Inferior parietal cortex (tissue), 1 donor: ENCODE measurements at regions not wholly inside any gene's neighbourhood (a gene's known extent, or its start where the extent isn't known, plus 50 kb on each side); places are given as distances from the start of the nearest gene placed in this dataset.
"Not testable (repeated sequence)": the region's sequence is repeated elsewhere in the genome, so short reads cannot be mapped to it uniquely, and the experiment has no call there.

ENCODE experiments used
- DNase-seq: peaks from one replicate; pipeline ENCODE4 v3.0.0-alpha.2; 2016; ENCODE audit errors: extremely low spot score

DNA sequence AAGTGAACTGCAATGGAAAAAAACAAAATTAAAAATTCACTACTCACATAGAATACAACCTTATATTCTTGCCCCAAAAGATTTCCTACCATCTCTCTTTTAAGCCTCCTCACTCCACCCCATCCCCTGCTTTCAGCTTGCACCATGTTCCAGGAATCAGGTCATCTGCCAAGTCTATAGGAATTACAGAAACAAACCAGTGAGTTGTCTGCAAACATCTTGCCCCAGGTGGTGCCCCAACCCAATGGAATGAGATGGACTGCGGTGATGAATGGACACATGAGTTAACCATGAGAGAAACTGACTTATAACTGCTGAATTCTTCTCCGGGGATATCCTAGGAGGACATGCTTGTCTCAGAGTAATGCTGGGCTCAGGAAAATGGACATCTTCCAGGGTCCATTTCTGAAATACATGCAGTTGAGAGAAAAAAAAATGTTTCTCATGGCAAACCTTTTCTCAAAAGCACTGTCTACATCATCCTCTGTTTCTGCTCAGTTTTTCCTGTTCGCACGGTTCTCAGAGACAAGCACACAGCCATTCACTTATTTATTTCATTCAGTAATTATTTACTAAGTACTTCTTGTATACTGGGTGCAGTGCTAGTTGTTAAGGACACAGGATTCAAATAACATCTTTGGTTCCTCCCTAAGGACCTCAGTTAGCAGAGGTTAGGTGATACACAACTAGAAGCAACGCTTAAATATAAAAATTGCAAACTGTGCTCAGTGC is 350.0 kb downstream of the RND3 start:
- DNase-seq = no peak

DNA sequence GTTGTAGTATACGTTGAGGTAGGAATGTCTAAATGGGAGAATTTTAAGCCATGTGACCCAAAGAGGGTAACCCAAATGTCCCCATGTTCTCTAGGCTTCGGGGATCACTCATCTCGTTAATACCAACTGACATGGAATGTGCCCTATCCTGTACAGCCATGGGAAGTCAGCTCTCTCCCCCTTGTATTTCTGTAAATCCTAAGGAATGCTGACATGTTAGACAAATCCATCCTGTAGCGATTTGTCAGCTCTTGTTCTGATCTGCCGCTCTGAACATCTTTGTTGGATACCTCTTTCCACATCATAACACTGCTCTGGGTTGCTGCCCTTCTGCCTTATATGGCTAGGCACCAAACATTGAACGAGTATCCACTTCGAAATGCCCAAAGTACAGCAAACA is 350.6 kb downstream of the RND3 start:
- DNase-seq = no peak

- no peak for DNase-seq
Measured at GRCh38 chr2:150136401-150136800, 351.1 kb downstream of the RND3 start.

DNA sequence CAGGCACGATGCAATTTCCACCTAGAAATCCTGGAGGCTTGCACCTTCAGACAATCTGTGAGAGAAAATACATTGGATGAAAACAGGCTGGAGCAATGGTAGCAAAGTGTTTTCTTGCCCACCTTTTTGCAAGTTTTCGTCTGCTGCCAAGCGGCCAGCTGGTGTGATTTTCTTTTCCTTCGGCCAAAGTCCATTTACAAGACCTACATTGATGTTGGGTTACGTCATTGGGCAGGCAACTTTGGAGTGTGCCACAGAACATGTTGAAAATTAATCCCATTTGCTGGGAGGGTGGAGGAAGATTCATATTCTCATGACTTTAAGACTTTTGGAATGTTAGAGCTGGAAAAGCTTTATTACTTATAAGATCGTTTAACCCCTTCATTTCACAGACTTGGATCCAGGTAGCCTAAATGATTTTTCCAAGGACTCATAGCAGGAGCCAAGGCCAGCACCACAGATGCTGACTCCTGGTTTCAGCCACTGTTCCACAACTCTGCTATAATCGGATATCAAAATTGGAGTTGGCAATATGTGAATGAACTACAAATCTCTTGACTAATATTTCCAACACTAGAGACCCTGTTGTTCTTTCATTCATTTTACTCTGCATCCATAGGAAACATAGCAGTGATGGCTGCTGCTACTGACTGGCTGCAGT is 352.1 kb downstream of the RND3 start:
- no peak for DNase-seq

DNA sequence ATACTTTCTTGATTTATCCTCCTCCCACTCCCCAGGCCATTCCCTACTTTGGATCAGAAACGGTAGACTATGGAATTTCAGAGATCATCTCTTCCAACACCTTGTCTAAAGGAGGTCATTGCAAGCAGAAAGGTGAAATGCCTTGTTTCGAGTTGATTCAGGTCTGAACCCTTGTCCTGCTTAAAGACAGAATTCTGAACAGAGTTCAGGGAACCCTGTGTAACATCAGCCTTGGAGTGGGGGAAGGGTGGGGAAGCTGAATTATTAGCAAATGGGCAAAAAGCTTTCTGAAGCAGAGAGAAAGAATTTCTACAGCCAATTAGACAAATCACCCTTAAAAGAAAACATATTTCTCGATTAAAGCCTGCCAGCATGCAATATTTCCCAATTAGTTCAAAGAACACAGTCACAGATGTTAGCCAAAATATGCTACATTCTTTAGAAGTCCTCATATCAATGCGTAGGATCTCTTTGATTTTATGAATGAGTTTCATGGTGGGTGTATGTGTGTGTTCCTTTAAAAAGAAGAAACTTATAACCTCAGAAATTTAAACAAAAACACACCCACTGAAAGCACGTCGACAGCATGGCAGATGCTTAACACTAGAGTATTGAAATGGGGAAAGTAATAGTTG is 353.1 kb downstream of the RND3 start:
- no peak for DNase-seq

DNA sequence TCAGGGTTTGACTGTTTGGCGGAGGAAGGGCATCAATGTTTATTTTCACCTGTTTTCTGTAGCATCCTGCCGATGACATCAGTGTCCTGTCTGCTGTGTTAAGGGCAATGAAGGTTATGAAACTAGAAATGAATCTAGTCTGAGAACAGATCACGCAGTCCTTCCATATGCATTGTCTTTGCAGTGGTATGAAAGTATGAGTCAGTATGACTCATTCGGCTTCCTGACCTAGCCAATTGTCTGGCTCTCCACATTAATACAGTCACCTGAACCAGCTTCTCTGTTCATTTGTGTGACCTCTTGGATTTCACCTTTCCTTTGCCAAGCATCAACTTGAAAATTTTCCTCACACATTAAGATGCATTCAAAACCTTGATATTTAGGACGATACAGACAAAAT is 353.8 kb downstream of the RND3 start:
- DNase-seq = no peak

GRCh38 chr2:150129921-150130575 is 357.4 kb downstream of the RND3 start:
- DNase-seq = no peak

- DNase-seq = no peak
Measured at GRCh38 chr2:150127995-150128394, 359.5 kb downstream of the RND3 start.

DNA sequence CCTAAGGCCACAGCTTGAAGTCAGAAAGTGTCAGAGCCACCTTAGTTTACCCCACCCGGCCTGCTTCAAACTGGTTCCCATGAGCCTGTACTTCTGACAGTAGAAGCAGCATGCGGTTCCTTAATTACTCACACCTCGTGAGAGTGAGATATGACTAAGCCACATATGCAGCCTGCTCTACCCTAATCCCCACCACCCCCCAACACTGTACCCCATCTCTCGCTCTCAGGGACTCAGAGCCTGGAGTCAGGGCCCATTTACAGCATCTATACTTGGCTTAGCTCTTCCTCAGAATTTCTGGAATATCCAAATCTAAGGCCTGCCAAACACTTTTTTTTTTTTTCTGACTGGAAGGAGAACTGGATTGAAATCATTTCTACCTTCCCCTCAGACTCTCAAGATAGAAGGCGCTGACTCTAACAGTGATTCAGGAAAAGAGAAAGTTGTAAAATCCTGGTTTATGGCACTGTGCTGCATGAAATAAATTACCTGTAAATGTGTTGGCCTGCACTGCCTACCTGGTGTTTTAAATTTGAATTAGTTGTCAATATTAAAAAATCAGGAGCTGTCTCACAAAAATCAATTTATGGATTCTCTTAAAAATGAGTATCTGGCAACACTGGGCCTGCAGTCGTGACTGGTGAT is 360.0 kb downstream of the RND3 start:
- no peak for DNase-seq

DNA sequence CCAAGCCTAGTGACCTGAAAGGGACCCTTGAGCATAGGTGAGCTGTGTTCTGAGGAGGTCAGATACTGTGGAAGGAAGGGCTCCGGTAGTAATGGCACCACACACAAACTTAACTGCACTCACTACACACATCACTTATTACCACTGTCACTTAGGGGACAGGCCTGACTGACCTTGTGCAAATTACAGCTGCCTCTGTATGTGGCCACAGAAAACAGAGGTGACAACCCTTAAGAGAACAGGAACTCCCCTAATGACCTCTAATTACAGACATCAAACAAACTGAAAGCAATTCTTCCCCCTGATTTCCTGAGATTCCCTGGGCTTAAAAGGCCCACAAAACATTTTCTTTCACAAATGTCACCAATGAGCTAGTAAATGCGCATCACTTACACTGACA is 360.6 kb downstream of the RND3 start:
- no peak for DNase-seq

DNA sequence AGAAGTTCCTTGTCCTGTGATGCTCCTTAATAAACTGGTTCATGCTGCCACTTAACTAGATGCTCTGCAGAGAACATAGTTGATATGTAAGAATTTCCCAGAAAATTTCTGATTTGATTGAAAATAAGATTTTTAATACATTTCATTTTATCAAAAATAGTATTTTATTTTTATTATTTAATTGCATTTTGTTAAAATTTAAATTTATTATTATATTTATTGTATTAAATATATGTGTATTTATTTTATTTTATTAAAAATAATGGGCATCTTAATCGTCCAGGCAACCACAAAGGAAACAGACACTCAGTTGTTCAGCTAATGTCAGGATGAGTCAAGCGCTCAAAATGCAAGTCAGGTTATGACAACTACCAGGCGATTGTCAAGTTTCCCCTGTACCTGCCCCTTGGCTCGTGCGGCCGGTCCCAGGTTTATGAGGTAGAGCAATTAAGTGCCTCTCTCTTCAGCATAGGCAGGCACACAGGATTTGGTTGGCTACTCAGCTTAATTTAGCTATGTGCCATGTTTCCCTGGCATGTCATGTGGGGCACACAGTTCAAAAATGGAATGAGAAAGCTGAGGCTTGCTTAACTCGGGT is 361.2 kb downstream of the RND3 start:
- no peak for DNase-seq

- DNase-seq = no peak
Measured at GRCh38 chr2:150125708-150126107, 361.8 kb downstream of the RND3 start.

DNA sequence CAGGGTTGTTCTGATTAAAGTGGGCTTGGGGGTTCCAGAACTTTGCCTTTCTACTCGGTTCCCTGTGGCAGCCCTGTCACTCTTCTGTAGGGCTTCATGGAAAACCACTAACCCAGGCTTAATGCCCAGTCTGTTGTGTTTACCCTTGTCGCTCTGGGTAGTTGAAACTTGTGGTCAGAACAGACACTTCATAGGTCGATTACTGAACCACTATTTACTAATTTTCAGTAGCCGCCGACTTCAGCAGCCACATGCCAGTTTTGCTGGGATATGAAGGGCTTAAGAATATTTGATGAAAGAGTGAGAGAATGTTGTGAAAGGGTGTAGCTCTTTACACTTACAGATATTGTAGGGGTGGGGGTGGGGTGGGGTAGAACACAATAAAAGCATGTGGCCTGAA is 362.3 kb downstream of the RND3 start:
- no peak for DNase-seq

DNA sequence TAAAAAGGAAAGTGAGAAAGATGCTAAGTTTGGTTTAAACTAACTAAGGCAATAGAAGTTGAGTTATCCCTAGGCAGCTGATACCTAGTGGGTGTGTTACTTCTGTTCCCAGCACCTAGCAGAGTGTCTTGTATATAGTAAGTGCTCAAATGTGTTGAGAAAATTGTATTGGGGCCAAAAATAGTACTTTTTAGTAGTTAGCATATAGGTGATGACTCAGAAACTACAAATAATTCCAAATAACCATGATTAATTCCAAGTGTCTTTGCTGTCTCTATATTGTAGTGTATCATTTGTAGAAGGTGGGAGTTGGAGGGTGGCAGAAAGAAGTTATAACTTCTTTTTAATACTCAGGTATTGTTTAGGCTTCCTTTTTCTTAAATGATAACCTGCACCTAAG is 362.7 kb downstream of the RND3 start:
- DNase-seq = no peak

GRCh38 chr2:150122871-150123613 is 364.4 kb downstream of the RND3 start:
- DNase-seq = no peak

GRCh38 chr2:150122156-150122555 is 365.3 kb downstream of the RND3 start:
- DNase-seq = no peak

DNA sequence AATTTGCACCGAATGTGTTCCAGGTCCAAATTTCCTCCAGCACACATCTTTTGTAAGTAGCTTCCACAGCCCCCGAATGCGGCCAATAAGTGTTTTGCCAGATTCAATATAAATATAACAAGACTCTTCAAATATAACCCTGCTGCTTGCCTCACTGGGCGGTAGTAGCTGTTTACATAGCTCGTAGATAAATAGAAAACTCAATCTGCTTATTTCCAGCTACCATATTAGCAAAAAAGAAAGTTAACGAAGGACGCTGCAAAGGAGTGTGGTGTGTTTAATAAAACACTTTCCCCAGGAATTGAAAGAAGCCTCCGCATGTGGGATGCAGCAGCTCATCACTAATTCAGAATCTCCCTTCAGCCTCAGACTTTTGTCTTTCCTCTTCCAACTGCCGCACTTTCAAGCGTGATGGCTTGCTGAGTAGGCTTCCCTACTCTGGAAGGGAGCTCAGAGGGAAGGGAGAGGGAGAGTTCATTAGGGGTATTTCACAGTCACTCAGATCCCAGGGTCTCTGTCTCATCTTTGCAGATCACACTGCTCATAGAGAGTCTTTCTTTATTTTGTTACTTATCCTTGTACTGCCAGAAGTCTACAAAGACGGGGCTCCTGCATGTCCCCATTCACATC is 367.0 kb downstream of the RND3 start:
- no peak for DNase-seq

DNA sequence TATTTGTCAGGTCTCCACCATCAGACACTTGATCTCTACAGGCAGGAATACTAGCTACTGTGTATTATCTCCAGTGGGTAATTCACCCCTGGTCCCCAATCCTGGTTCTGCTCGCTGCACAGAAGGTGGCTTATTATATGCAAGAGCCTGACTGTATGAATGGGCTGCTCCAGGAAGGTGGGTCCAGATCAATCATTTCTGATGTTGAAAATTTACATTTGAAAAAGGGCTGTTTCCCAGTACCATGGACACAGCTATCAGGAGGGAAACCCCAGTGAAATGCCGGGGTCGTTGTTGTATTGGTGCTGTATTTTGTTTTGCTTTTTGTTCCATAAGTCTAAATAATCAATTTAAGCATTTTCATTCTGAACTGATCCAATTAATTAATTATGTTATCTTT is 367.6 kb downstream of the RND3 start:
- no peak for DNase-seq

GRCh38 chr2:150114089-150114488 is 373.4 kb downstream of the RND3 start:
- DNase-seq = not testable (repeated sequence)

DNA sequence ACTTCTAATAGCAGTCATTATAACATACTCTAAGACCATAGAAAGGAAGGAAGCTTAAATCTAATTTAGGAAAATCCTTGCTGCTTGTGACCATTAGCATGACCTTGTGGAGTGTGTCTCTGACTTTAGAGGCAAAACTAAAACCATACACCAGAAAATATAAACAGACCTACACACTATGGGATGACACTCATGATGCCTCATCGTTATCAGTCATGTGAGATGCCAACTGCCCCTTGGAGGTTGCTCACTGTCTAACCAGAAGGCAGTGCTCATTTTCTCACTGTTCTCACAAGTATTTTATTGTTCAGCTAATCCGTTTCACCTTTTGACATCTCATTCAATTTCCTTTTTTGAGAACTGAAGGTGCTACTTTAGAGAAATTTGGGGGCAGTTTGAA is 376.9 kb downstream of the RND3 start:
- DNase-seq = no peak

DNA sequence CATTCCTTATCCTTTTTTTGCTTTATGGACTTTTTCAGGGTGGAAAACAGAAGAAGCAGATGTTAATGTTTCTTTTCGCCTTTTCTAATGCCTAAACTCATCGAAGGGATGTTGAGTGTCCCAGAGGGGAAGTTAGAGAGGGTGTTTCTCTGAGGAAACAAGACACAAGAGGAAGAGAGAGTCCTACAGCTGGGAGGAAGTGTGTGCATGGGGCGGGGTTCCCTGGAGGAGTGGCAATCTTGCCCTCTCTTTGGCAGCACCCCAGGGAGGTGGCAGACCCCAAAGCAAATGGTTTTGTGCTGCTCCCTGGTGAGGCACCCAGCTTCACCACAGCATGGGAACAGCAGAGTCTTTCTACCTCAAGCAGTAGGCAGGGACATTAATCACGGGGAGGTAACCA is 377.6 kb downstream of the RND3 start:
- no peak for DNase-seq
